HG03565 (cell line): ENCODE measurements at regions not wholly inside any gene's neighbourhood (a gene's known extent, or its start where the extent isn't known, plus 50 kb on each side); places are given as distances from the start of the nearest gene placed in this dataset.
"Not testable (repeated sequence)": the region's sequence is repeated elsewhere in the genome, so short reads cannot be mapped to it uniquely, and the experiment has no call there.

Experiments
- ATAC-seq: cut with Tn5 transposase; IDR thresholded peaks from one replicate; pipeline ENCODE4 v1.9.1; 2021; ENCODE audit warnings: mild to moderate bottlenecking, moderate library complexity; ENCODE audit not compliant: unreplicated experiment

DNA sequence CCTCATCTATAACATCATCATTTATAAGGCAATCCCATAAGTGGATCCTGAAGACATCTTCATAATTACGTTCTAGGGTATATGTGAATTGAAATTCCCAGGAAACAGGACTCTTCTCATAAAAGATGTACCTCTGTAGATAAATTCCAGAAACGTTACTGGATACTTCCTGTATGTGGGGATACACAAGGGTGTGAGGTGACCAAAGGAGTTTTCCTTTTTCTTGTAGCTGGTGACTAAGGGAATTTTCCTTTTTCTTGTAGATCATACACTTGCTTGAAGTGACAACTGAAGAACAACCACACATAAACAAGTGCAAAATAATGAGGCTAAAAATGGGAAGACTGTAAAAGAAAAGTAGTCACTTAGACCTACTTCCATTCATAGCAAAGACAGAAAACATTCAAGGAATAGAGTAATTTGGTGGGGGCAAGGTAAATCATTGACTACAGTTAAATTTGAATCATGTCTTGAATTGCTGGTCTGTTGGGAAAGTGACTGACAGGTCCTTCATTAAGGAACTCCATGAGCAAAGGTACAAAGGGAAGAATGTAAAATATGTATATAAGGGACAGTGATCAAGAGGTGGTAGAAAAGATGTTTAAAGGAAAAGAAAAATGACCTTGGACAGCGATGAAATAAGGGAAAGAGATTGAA lies 53.2 kb upstream of the UBE2E3 start:
- ATAC-seq = no peak

DNA sequence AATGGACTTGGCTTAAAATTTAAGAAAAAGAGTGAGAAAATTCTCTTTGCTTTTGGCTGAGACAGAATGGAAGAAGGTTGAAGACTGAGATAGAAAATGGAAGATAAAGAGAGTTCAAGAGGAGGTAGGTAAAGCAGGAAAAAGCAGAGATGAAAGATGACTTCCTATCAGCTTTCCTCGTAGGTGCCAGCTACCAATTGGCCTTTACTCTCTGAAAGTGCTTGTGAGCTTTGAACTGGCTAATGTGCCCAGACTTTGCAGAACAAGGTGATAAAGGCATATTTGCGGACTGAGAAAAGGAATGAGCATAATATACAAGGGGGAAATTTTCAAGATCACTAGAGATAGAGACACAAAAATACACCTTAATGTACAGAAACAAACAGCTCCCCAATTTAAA lies 54.7 kb upstream of the UBE2E3 start:
- ATAC-seq = no peak

- no peak for ATAC-seq
Observed at GRCh38 chr2:180924063-180924462, 56.3 kb upstream of the UBE2E3 start.

- ATAC-seq = no peak
Observed at GRCh38 chr2:180910831-180911665, 69.4 kb upstream of the UBE2E3 start.

GRCh38 chr2:180907731-180908130 lies 72.7 kb upstream of the UBE2E3 start:
- ATAC-seq = no peak

GRCh38 chr2:180905461-180905860 lies 74.9 kb upstream of the UBE2E3 start:
- no peak for ATAC-seq

DNA sequence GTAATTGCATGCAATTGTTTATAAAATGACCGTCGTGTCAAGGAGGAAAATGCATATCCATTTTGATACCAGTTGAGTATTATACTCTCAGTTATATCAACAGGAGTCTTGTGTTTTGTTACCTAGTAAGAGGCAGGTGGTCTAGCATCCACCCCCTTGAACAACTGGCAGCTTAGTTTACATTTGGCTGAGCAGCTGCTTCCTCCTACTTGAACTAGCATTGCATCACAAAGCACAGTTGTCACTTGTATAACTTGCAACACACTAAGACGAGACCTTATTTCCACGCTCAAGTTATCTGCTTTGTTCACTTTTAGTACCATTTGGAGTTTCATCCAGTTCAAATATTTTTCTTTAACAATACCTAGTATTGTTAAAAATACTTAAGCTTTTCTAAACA lies 75.4 kb upstream of the UBE2E3 start:
- no peak for ATAC-seq

GRCh38 chr2:180901331-180901730 lies 79.1 kb upstream of the UBE2E3 start:
- no peak for ATAC-seq

- no peak for ATAC-seq
Observed at GRCh38 chr2:180893752-180894151, 86.7 kb upstream of the UBE2E3 start.

GRCh38 chr2:180892091-180892490 lies 88.3 kb upstream of the UBE2E3 start:
- ATAC-seq = no peak

- no peak for ATAC-seq
Observed at GRCh38 chr2:180891360-180891759, 89.0 kb upstream of the UBE2E3 start.

DNA sequence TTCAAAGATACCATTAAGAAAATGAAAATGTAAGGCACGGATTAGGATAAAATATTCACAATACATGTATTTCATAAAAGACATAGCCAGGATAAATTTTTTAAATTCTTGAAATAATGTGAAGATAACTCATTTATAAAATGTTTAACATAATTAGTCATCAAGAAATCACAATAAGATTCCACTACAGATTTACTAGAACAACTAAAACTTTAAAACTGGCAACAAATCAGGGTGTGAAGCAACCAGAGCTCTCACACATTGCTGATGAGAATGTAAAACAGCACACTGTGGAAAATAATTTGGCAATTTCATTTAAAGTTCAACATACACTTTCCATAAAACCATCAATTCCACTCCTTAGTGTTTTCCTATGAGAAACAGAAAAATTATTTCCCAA lies 89.6 kb upstream of the UBE2E3 start:
- no peak for ATAC-seq

DNA sequence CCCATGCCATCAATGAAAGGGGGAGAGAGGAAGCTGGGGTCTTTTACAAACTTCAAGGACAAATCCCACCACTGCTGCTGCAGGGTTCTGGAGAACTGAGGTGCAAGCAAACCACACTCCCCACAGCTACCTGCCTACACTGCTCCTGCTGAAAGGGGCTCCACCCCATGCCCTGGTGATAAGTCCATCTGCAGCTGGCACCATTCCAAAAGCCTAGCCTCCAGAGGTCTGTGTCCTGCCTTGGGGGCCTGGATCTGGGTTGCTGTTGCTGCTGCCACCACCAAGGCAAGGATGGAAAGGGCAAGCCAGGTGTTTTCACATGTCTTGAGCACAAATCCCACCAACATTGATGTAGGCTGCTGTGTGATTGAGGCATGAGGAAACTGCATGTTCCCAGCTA lies 97.4 kb upstream of the UBE2E3 start:
- ATAC-seq = no peak

DNA sequence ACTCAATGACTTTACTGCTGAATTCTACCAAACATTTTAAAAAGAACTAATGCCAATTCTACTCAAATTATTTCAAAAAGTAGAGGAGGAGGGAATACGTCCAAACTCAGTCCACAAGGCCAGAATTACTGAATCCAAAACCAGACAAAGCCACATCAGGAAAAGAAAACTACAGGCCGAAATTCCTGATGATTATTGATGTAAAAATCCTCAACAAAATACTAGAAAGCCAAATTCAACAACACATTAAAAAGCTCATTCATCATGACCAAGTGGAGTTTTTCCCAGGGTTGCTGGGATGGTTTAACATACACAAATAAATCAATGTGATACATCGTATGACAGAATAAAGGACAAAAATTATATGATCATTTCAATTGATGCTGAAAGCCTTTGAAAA lies 103.9 kb upstream of the UBE2E3 start:
- ATAC-seq = no peak

GRCh38 chr2:180873219-180873618 lies 107.2 kb upstream of the UBE2E3 start:
- ATAC-seq = no peak

DNA sequence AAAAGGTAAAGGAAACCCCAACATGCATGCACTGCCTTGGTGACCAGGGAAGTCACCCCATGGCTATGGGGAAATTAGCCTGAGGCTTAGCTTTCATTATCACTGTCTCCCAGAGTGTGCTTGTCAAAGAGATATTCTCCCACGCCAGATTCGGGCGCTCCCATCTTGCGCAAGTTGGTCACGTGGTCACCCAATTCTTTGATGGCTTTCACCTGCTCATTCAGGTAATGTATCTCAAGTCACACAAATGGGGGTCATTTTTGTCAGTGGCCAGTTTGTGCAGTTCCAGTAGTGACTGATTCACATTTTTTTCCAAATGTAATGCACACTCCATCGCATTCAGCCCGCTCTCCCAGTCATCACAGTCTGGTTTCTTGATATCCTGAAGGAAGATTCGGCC lies 107.6 kb upstream of the UBE2E3 start:
- ATAC-seq = not testable (repeated sequence)

- ATAC-seq = no peak
Observed at GRCh38 chr2:180872255-180872654, 108.2 kb upstream of the UBE2E3 start.

- no peak for ATAC-seq
Observed at GRCh38 chr2:180871649-180872048, 108.8 kb upstream of the UBE2E3 start.

- no peak for ATAC-seq
Observed at GRCh38 chr2:180849851-180850250, 130.6 kb upstream of the UBE2E3 start.

GRCh38 chr2:180848393-180848792 lies 132.0 kb upstream of the UBE2E3 start:
- no peak for ATAC-seq

GRCh38 chr2:180846756-180847472 lies 133.5 kb upstream of the UBE2E3 start:
- no peak for ATAC-seq

DNA sequence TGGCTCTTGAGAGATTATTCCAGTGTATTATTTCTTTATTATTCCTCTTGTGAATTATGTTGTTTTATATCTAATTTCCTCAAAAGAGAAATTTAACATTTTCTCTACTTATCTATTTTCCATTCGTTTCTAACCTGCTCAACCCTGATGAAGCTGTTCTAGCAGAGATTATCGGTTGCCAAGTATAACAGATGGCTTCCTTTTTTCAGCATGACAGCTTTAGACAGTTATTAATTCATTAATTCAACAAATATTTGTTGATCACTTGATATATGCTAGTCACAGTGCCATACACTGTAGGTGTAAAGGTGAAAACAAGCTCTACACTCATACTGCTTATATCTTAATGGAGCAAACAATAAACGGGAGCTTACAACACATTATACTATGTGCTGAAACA lies 137.9 kb upstream of the UBE2E3 start:
- ATAC-seq = no peak
